Karpas-422 (cell line): ENCODE measurements at regions not wholly inside any gene's neighbourhood (a gene's known extent, or its start where the extent isn't known, plus 50 kb on each side); places are given as distances from the start of the nearest gene placed in this dataset.

Experiments
- DNase-seq: peaks from one replicate; pipeline ENCODE4 v3.0.0-alpha.2; 2015
- H2AFZ ChIP-seq: fragments of 200-600 bp; sonication (generic); 2 replicates; pipeline ENCODE4 v1.6.1; 2014; ENCODE audit warnings: antibody characterized with exemption, low read length, mixed read lengths
- H3K27ac ChIP-seq: fragments of 200-600 bp; sonication (generic); 2 replicates; pipeline ENCODE4 v1.5.1; 2014; ENCODE audit warnings: mild to moderate bottlenecking, low read length, moderate library complexity
- H3K27me3 ChIP-seq: fragments of 200-600 bp; sonication (generic); 2 replicates; pipeline ENCODE4 v1.6.1; 2014; ENCODE audit warnings: low read length, mixed read lengths
- H3K36me3 ChIP-seq: fragments of 200-600 bp; sonication (generic); 2 replicates; pipeline ENCODE4 v1.6.1; 2014; ENCODE audit warnings: low read length, mixed read lengths; ENCODE audit not compliant: insufficient read depth
- H3K4me1 ChIP-seq: fragments of 200-600 bp; sonication (generic); 2 replicates; pipeline ENCODE4 v1.6.1; 2014; ENCODE audit warnings: mild to moderate bottlenecking, low read length, mixed read lengths
- H3K4me2 ChIP-seq: fragments of 200-600 bp; sonication (generic); 2 replicates; pipeline ENCODE4 v1.6.1; 2014; ENCODE audit warnings: low read length, low read depth, mild to moderate bottlenecking; ENCODE audit not compliant: poor library complexity, severe bottlenecking
- H3K4me3 ChIP-seq: fragments of 200-600 bp; sonication (generic); 2 replicates; pipeline ENCODE4 v1.5.1; 2014; ENCODE audit warnings: mild to moderate bottlenecking, antibody characterized with exemption, low read length, mixed read lengths
- H3K79me2 ChIP-seq: fragments of 200-600 bp; sonication (generic); 2 replicates; pipeline ENCODE4 v1.6.1; 2014; ENCODE audit warnings: mild to moderate bottlenecking, low read length, mixed read lengths
- H3K9ac ChIP-seq: fragments of 200-600 bp; sonication (generic); 2 replicates; pipeline ENCODE4 v1.6.0; 2014; ENCODE audit warnings: low read length
- H3K9me2 ChIP-seq: fragments of 200-600 bp; sonication (generic), shearing (Covaris generic); replicated peaks from 2 replicates; pipeline ENCODE4 v1.6.0; 2014; ENCODE audit warnings: mild to moderate bottlenecking, low read length, moderate library complexity; ENCODE audit not compliant: insufficient read depth
- H3K9me3 ChIP-seq: fragments of 300-700, 200-600 bp; sonication (generic); 2 replicates; pipeline ENCODE4 v1.6.1; 2014; ENCODE audit warnings: low read length, mixed read lengths
- H4K20me1 ChIP-seq: fragments of 200-600 bp; sonication (generic); 2 replicates; pipeline ENCODE4 v1.6.1; 2014; ENCODE audit warnings: mild to moderate bottlenecking, antibody characterized with exemption, low read length, low read depth; ENCODE audit not compliant: insufficient read depth

DNA sequence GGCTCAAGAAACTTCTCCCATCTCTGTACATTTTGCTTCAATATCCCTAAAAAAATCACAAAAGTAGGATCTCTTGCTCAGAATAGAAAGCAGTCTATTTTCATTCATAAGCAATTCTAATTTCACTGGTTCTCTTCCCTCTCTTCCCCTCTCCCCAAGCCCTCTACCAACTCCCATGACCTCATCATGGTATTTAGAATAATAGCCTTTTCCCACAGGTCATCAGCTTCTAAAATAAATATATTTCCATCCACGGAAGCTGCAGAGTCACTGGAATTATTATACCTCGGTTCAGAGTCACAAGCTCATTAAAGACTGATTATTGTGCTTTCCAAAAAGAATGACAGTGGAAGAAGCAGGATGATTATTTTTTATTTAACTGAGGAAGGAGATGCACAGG, 84.2 kb upstream of the ADRA1B start:
- no peak for DNase-seq
- no peaks in the 10 kb centered on the region for H3K9me2 ChIP-seq

GRCh38 chr5:159833088-159833487, 83.2 kb upstream of the ADRA1B start:
- Histone ChIP-seq H3K79me2 (no peaks in the 10 kb centered on the region), H3K9me2 (no peaks in the 10 kb centered on the region), H3K9me3 (no peaks in the 10 kb centered on the region), H3K27ac (no peak overlapping the region), H3K4me1 (no peaks in the 10 kb centered on the region), H3K4me3 (no peak overlapping the region), H3K27me3 (no peaks in the 10 kb centered on the region), H4K20me1 (no peaks in the 10 kb centered on the region), H2AFZ (no peak overlapping the region), H3K4me2 (no peak overlapping the region), H3K36me3 (no peaks in the 10 kb centered on the region), H3K9ac (no peak overlapping the region)
- DNase-seq = peak; percentile 44

More for the DNA sequence above, 84.2 kb upstream of the ADRA1B start:
- no peak overlapping the region for H3K4me2 ChIP-seq
- H3K4me3 ChIP-seq = no peak overlapping the region
- no peaks in the 10 kb centered on the region for H3K4me1 ChIP-seq
- H3K79me2 ChIP-seq = no peaks in the 10 kb centered on the region
- no peaks in the 10 kb centered on the region for H3K36me3 ChIP-seq
- H3K27me3 ChIP-seq = no peaks in the 10 kb centered on the region
- no peak overlapping the region for H3K27ac ChIP-seq
- H3K9ac ChIP-seq = no peak overlapping the region
- H4K20me1 ChIP-seq = no peaks in the 10 kb centered on the region
- H2AFZ ChIP-seq = no peak overlapping the region
- no peaks in the 10 kb centered on the region for H3K9me3 ChIP-seq

DNA sequence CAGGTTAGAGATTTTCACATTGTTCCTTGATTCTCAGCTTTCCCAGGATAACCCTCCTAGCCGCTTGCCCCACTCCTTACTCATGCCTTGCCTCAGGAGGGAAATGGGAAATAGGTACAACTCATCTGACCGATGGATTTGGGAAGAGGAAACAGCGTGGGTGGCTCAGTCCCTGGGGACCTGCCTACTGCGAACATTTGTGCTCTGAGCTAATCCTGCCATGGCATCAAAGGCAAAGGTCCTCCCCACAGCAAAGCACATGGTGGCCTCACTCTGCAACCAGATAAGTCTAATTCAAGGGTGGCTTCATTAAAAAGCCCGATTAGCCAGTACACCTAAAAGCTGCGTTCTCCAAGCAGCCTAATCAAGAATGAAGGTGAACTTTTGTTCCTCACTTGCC, 82.4 kb upstream of the ADRA1B start:
- no peak overlapping the region for H3K9ac ChIP-seq
- no peak overlapping the region for H3K27ac ChIP-seq
- DNase-seq = no peak
- H3K27me3 ChIP-seq = no peaks in the 10 kb centered on the region
- no peaks in the 10 kb centered on the region for H4K20me1 ChIP-seq
- no peaks in the 10 kb centered on the region for H3K79me2 ChIP-seq
- H3K4me3 ChIP-seq = no peak overlapping the region
- H3K9me2 ChIP-seq = no peaks in the 10 kb centered on the region
- H3K4me1 ChIP-seq = no peaks in the 10 kb centered on the region
- H3K4me2 ChIP-seq = no peak overlapping the region
- no peak overlapping the region for H2AFZ ChIP-seq
- H3K9me3 ChIP-seq = no peaks in the 10 kb centered on the region
- no peaks in the 10 kb centered on the region for H3K36me3 ChIP-seq

GRCh38 chr5:159835548-159835947, 80.7 kb upstream of the ADRA1B start:
- H3K27ac ChIP-seq = no peak overlapping the region
- H3K4me2 ChIP-seq = no peak overlapping the region
- no peaks in the 10 kb centered on the region for H3K4me1 ChIP-seq
- H4K20me1 ChIP-seq = no peaks in the 10 kb centered on the region
- H3K79me2 ChIP-seq = no peaks in the 10 kb centered on the region
- H3K9me2 ChIP-seq = no peaks in the 10 kb centered on the region
- H3K9ac ChIP-seq = no peak overlapping the region
- H2AFZ ChIP-seq = no peak overlapping the region
- H3K27me3 ChIP-seq = no peaks in the 10 kb centered on the region
- H3K9me3 ChIP-seq = no peaks in the 10 kb centered on the region
- no peak for DNase-seq
- no peak overlapping the region for H3K4me3 ChIP-seq
- no peaks in the 10 kb centered on the region for H3K36me3 ChIP-seq

- Histone ChIP-seq H3K27ac (no peak overlapping the region), H4K20me1 (no peaks in the 10 kb centered on the region), H3K9me2 (no peaks in the 10 kb centered on the region), H3K9ac (no peak overlapping the region), H3K9me3 (no peaks in the 10 kb centered on the region), H3K4me1 (no peaks in the 10 kb centered on the region), H3K36me3 (no peaks in the 10 kb centered on the region), H3K4me3 (no peak overlapping the region), H3K27me3 (no peaks in the 10 kb centered on the region), H3K79me2 (no peaks in the 10 kb centered on the region), H3K4me2 (no peak overlapping the region), H2AFZ (no peak overlapping the region)
- no peak for DNase-seq
Measured at GRCh38 chr5:159836691-159837090, 79.6 kb upstream of the ADRA1B start.

- Histone ChIP-seq H3K4me1 (no peaks in the 10 kb centered on the region), H3K27me3 (no peaks in the 10 kb centered on the region), H4K20me1 (no peaks in the 10 kb centered on the region), H3K27ac (no peak overlapping the region), H2AFZ (no peak overlapping the region), H3K79me2 (no peaks in the 10 kb centered on the region), H3K9ac (no peak overlapping the region), H3K36me3 (no peaks in the 10 kb centered on the region), H3K4me2 (no peak overlapping the region), H3K4me3 (no peak overlapping the region), H3K9me2 (no peaks in the 10 kb centered on the region), H3K9me3 (no peaks in the 10 kb centered on the region)
- no peak for DNase-seq
Measured at GRCh38 chr5:159837860-159838259, 78.4 kb upstream of the ADRA1B start.

DNA sequence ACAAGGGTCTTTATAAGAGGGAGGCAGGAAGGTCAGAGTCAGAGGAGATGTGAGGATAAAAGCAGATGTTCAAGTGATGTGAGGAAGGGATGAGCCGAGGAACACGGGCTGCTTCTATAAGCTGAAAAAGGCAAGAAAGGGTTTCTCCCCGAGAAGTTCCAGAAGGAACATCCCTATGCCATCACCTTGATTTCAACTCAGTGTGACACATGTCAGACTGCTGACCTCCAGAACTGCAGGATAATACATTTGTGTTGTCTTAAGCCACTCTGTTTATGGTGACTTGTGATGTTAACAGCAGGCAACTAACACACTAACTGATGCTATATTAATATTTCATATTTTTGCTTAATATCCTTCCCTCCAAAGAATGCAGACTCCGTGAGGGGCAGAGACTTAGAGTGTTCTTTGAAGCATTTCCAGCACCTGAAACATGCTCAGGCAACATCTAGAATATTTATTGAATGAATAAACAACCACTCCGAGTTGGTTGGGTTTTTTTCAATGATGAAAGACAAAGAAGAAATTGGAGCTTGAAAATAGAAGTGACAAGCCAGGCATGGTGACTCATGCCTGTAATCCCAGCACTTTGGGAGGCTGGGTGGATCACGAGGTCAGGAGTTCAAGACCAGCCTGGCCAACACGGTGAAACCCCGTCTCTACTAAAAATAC, 77.6 kb upstream of the ADRA1B start:
- Histone ChIP-seq H3K9ac (no peak overlapping the region), H3K9me3 (no peaks in the 10 kb centered on the region), H3K27ac (no peak overlapping the region), H2AFZ (no peak overlapping the region), H3K4me2 (no peak overlapping the region), H3K36me3 (no peaks in the 10 kb centered on the region), H4K20me1 (no peaks in the 10 kb centered on the region), H3K79me2 (no peaks in the 10 kb centered on the region), H3K4me1 (no peaks in the 10 kb centered on the region), H3K9me2 (no peaks in the 10 kb centered on the region), H3K27me3 (no peaks in the 10 kb centered on the region), H3K4me3 (no peak overlapping the region)
- no peak for DNase-seq

- no peaks in the 10 kb centered on the region for H3K36me3 ChIP-seq
- H3K4me3 ChIP-seq = no peak overlapping the region
- no peak overlapping the region for H3K4me2 ChIP-seq
- H3K9ac ChIP-seq = no peak overlapping the region
- H3K9me3 ChIP-seq = no peaks in the 10 kb centered on the region
- no peaks in the 10 kb centered on the region for H4K20me1 ChIP-seq
- no peak for DNase-seq
- no peaks in the 10 kb centered on the region for H3K9me2 ChIP-seq
- no peaks in the 10 kb centered on the region for H3K79me2 ChIP-seq
- H3K27ac ChIP-seq = no peak overlapping the region
- no peaks in the 10 kb centered on the region for H3K4me1 ChIP-seq
- H3K27me3 ChIP-seq = no peaks in the 10 kb centered on the region
- no peak overlapping the region for H2AFZ ChIP-seq
Measured at GRCh38 chr5:159844267-159845121, 71.8 kb upstream of the ADRA1B start.
